Glutamatergic neuron (in vitro differentiated cells): ENCODE measurements at regions not wholly inside any gene's neighbourhood (a gene's known extent, or its start where the extent isn't known, plus 50 kb on each side); places are given as distances from the start of the nearest gene placed in this dataset.

Source experiments
- DNase-seq: peaks from one replicate; pipeline ENCODE4 v3.0.0; 2022
- H3K27ac Mint-ChIP-seq: one replicate; pipeline ENCODE4 v1.8.0; 2020; ENCODE audit warnings: mild to moderate bottlenecking, mixed read lengths, inconsistent platforms; ENCODE audit not compliant: unreplicated experiment
- H3K27me3 Mint-ChIP-seq: one replicate; pipeline ENCODE4 v1.8.0; 2020; ENCODE audit warnings: mild to moderate bottlenecking, moderate library complexity, mixed read lengths, inconsistent platforms; ENCODE audit not compliant: unreplicated experiment
- H3K36me3 Mint-ChIP-seq: one replicate; pipeline ENCODE4 v1.8.0; 2020; ENCODE audit warnings: mild to moderate bottlenecking, mixed read lengths, inconsistent platforms; ENCODE audit not compliant: unreplicated experiment
- H3K4me1 Mint-ChIP-seq: one replicate; pipeline ENCODE4 v1.8.0; 2020; ENCODE audit warnings: mild to moderate bottlenecking, low read depth, mixed read lengths, inconsistent platforms; ENCODE audit not compliant: unreplicated experiment
- H3K4me3 Mint-ChIP-seq: one replicate; pipeline ENCODE4 v1.8.0; 2020; ENCODE audit warnings: mild to moderate bottlenecking, mixed read lengths, inconsistent platforms; ENCODE audit not compliant: unreplicated experiment
- H3K9me3 Mint-ChIP-seq: one replicate; pipeline ENCODE4 v1.8.0; 2020; ENCODE audit warnings: mild to moderate bottlenecking, moderate library complexity, mixed read lengths, inconsistent platforms; ENCODE audit not compliant: unreplicated experiment
- CTCF ChIP-seq: fragments of 200-600 bp; sonication (generic); IDR thresholded peaks from one replicate; pipeline ENCODE4 v1.5.0; 2021; ENCODE audit not compliant: partially characterized antibody, unreplicated experiment

DNA sequence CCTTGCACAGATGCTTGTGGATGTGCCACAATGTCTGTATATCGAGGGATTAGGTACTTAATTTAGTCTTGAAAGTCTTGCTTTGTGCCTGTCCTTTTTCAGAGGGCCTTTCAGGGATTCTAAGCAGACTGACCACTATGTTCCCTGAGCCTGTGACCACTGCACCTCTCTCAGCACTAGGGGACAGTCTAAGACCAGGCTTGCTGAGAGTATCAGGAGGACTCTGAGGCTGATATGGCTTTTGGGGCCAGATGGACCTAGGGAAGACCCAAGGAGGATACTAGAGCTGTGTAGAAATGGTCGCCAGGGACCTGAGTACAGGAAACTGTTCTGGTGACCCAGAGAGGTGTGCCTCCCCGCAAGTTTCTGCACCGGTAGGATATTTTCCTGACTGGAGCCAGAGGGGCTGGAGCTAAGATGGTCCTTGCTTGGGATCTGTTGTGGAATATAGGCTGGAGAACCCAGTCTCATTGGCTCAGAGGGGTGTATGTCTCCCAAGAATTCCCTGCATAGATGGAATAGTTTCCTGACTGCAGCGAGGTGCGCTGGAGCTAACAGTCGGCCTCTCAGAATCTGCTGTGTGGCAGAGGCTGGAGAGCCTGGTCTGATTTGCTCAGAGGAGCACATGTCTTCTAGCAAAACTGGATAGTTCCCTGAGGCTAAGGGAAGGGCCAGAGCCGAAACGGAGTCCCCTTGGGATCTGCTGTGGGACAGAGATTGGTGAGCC, 213.2 kb upstream of the DCBLD2 start:
- no peak for TF ChIP-seq CTCF
- no peaks in the 10 kb centered on the region for H3K36me3 Mint-ChIP-seq
- no peaks in the 10 kb centered on the region for H3K27me3 Mint-ChIP-seq
- H3K4me1 Mint-ChIP-seq, result no peaks in the 10 kb centered on the region
- no peaks in the 10 kb centered on the region for H3K9me3 Mint-ChIP-seq
- H3K27ac Mint-ChIP-seq, result no peak overlapping the region
- no peak for DNase-seq
- H3K4me3 Mint-ChIP-seq, result no peak overlapping the region

DNA sequence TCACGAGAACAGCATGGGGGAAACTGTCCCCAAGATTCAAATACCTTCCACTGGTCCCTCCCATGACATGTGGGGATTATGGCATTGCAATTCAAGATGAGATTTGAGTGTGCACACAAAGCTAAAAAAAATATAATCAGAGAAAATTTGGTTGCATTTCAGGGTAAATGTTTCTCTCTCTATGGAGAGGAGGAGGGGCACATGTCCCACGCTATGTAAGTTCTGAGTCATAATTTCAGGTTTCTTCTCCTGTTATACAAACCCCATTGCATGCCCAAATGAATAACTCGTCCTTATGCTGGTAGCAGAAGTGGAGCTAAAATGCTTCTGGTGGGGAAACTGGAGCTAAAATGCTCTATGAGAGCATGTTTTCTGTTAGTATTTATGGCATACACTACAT, 209.7 kb upstream of the DCBLD2 start:
- H3K4me3 Mint-ChIP-seq, result no peak overlapping the region
- no peaks in the 10 kb centered on the region for H3K36me3 Mint-ChIP-seq
- H3K27ac Mint-ChIP-seq, result no peak overlapping the region
- H3K4me1 Mint-ChIP-seq, result no peaks in the 10 kb centered on the region
- no peak for TF ChIP-seq CTCF
- no peaks in the 10 kb centered on the region for H3K27me3 Mint-ChIP-seq
- no peaks in the 10 kb centered on the region for H3K9me3 Mint-ChIP-seq
- DNase-seq, result no peak

- no peak for DNase-seq
- TF ChIP-seq CTCF, result no peak
- H3K27me3 Mint-ChIP-seq, result no peaks in the 10 kb centered on the region
Observed at GRCh38 chr3:99110401-99110800, 208.9 kb upstream of the DCBLD2 start.

GRCh38 chr3:99108508-99108907, 207.0 kb upstream of the DCBLD2 start:
- Mint-ChIP-seq H3K27ac (no peak overlapping the region), H3K4me3 (no peak overlapping the region), H3K36me3 (no peaks in the 10 kb centered on the region)

More at GRCh38 chr3:99110401-99110800, 208.9 kb upstream of the DCBLD2 start:
- Mint-ChIP-seq H3K36me3 (no peaks in the 10 kb centered on the region), H3K4me1 (no peaks in the 10 kb centered on the region), H3K9me3 (no peaks in the 10 kb centered on the region), H3K4me3 (no peak overlapping the region), H3K27ac (no peak overlapping the region)

GRCh38 chr3:99094606-99095005, 193.1 kb upstream of the DCBLD2 start:
- DNase-seq, result no peak
- TF ChIP-seq CTCF, result no peak
- H3K4me3 Mint-ChIP-seq, result no peak overlapping the region
- no peaks in the 10 kb centered on the region for H3K36me3 Mint-ChIP-seq
- no peaks in the 10 kb centered on the region for H3K4me1 Mint-ChIP-seq
- H3K27me3 Mint-ChIP-seq, result no peaks in the 10 kb centered on the region
- H3K27ac Mint-ChIP-seq, result no peak overlapping the region
- no peaks in the 10 kb centered on the region for H3K9me3 Mint-ChIP-seq

More at GRCh38 chr3:99108508-99108907, 207.0 kb upstream of the DCBLD2 start:
- no peak for DNase-seq
- Mint-ChIP-seq H3K9me3 (no peaks in the 10 kb centered on the region), H3K27me3 (no peaks in the 10 kb centered on the region), H3K4me1 (no peaks in the 10 kb centered on the region)
- no peak for TF ChIP-seq CTCF
